WI38 (cell line): ENCODE measurements at regions not wholly inside any gene's neighbourhood (a gene's known extent, or its start where the extent isn't known, plus 50 kb on each side); places are given as distances from the start of the nearest gene placed in this dataset.

Experiments
- H3K4me3 ChIP-seq: 2 replicates; pipeline ENCODE4 v1.5.1; 2011; ENCODE audit warnings: low read depth, mild to moderate bottlenecking, control low read depth, low read length
- TF ChIP-seq, protein P1 (sequence below): IDR thresholded peaks from 2 replicates; pipeline ENCODE4 v1.5.1; 2012; ENCODE audit warnings: low read depth, mild to moderate bottlenecking, control low read depth, low read length

DNA sequence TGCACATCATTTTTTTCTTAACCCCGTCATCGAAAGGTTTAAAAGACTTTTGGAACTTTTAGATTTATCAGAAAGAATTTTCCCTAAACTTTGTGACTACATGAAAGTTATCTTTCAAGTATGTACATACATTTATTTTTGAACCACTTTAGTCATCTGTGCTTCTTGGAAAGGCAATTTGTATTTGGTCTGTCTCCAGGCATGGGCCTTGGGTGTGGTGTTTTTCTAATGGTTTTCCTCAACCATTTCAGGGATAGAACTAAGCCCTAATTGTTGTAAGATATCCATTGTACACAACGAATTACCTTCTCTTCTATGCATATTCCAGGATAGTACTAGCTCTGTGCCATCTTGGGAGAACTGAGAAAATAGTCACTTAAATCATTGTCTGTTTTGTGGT lies 191.5 kb upstream of the RPL34 start:
- TF ChIP-seq, protein P1, sequence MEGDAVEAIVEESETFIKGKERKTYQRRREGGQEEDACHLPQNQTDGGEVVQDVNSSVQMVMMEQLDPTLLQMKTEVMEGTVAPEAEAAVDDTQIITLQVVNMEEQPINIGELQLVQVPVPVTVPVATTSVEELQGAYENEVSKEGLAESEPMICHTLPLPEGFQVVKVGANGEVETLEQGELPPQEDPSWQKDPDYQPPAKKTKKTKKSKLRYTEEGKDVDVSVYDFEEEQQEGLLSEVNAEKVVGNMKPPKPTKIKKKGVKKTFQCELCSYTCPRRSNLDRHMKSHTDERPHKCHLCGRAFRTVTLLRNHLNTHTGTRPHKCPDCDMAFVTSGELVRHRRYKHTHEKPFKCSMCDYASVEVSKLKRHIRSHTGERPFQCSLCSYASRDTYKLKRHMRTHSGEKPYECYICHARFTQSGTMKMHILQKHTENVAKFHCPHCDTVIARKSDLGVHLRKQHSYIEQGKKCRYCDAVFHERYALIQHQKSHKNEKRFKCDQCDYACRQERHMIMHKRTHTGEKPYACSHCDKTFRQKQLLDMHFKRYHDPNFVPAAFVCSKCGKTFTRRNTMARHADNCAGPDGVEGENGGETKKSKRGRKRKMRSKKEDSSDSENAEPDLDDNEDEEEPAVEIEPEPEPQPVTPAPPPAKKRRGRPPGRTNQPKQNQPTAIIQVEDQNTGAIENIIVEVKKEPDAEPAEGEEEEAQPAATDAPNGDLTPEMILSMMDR = no peak
- H3K4me3 ChIP-seq = no peak overlapping the region

DNA sequence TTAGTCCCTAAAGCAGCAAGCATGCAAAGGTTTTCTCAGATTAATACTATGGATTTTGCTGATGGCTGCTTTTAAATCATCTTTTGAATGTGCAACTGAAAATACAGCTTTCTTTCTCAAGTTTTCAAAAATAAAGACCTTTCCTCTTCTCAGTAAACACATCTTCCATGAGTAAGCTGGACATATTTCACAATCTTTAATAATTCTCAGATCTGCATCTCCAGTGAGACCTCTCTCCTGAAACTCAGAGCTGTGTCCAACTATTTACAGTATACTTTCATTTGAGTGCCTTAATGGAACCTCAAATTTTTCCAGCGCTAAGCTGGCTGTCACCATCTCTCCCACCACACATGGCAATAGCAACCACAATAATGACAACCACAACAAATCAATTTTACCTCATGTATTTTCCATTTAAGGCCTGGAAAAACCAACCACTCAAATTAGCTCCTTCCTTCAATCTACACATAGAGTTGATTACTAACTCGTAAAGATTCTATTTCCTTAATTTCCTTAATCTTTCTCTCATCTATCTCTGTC lies 192.4 kb upstream of the RPL34 start:
- H3K4me3 ChIP-seq = no peak overlapping the region
- TF ChIP-seq, protein P1 = no peak

DNA sequence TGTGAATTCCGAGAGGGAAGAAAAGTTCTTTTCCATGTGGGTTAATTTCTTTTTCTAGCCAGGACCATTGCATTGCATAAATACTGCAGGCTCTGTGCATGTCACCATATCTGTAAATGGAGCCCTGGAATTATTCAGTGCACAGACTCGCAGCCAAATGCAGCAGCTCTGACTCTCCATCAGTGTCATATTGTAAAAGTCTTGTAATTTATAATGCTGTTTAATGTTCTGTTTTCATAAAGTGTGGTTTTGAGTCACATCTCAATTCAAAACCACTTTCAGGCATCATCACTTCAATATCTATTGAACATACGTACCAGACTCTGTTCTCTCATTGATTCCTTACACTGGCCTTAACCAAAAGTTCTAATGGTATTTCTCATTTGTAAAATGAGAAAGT lies 193.9 kb upstream of the RPL34 start:
- H3K4me3 ChIP-seq = peak overlapping the region; percentile 0; the same call in 1 of the 2 replicates
- TF ChIP-seq, protein P1 = no peak

DNA sequence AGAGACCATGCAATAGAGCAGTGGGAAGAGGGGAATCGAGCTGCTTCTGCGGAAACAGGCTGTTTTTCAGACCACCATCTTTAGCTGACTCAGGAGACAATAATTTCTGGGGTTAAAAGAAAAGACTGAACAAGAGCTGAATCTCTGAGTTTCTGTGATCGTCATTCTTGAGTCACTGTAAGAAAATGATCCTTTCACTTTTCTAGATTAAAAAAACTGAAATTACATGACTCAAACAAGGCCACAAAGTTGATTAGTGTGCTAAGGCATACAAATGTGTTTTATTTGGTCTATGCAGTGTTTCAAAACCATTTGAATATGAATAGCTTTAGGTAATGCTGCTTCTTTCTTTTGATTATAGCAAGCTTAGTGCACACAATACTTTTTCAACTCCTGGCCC lies 194.4 kb upstream of the RPL34 start:
- TF ChIP-seq, protein P1 = no peak
- H3K4me3 ChIP-seq = peak overlapping the region; percentile 0; the same call in 1 of the 2 replicates

DNA sequence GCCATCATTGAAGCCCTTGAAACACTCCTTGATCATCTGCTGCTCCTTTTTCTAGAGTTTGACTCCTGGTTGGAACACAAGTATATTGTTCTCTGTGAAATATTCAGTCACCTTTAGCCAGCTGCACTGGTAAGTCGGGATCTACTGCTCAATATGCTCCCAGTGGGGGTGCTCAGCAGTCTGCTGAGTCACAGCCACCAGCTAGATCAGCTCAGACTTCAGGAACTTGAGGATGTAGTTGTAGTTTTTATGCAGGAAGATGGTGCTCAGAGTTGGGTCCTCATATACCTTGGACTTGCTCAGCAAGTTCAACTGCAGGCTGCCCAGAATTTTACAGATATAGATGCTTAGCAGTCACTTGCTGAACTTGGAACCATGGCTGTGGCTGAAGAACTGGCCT lies 202.5 kb upstream of the RPL34 start:
- TF ChIP-seq, protein P1 = no peak
- no peak overlapping the region for H3K4me3 ChIP-seq

DNA sequence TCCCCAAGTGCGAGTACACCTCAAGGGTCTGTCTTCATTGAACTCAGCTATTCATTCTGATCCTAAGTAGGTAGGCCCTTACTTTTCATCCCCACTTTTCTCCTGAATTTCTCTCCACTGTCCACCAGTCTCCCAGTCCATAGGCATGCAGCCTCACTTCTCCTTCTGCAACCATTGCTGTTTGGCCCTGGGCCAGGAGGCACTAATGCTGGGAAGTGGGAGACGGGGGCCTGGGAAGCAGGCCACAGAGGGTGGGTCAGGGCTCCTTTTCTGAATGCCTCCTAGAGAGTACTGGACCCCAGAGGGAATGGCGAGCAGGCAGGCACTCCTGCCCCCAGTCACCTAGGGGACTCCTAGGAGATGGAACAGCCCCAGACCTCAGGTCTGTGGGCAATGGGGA lies 203.5 kb upstream of the RPL34 start:
- TF ChIP-seq, protein P1 = no peak
- H3K4me3 ChIP-seq = no peak overlapping the region

DNA sequence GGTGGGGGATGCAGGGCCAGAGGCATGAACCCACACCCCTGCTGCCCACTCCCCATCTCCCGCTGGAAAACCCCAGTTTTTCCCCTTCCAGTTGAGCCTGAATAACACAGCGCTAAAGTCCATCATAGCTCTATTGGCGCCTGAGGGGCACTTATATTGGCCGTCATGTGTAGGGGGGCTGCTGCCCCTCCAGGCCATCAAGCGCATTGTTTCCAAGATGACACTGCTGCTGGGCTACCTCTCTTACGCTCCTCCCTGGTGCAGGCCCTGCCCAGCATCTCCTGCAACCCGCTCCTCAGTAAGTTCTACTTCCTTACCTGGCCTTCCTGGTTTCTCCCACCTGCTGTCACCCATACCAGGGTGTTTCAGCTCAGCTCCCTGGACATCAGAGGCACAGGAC lies 205.0 kb upstream of the RPL34 start:
- TF ChIP-seq, protein P1 = no peak
- no peak overlapping the region for H3K4me3 ChIP-seq
